ENCODE measurements at regions not wholly inside any gene's neighbourhood (a gene's known extent, or its start where the extent isn't known, plus 50 kb on each side); places are given as distances from the start of the nearest gene placed in this dataset.

DNA sequence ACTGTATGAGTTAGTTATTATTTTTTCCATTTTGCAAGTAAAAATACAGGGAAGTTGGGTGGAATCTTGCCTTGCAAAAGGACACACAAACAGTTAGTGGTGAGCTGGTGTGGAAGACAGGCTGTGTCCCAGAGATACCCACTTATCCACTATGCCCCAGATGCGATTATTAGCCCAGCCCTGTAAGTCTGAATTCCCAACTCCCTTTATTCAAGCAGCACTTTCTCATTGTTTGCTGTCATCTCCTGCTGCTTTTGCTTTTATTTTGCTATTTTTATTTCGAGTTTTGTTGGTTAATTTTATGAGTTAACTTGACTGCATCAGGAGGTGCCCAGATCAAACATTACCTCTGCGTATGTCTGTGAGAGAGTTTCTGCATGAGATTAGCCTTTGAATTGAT is 239.4 kb downstream of the DOK5 start:
- TF ChIP-seq, protein P1, sequence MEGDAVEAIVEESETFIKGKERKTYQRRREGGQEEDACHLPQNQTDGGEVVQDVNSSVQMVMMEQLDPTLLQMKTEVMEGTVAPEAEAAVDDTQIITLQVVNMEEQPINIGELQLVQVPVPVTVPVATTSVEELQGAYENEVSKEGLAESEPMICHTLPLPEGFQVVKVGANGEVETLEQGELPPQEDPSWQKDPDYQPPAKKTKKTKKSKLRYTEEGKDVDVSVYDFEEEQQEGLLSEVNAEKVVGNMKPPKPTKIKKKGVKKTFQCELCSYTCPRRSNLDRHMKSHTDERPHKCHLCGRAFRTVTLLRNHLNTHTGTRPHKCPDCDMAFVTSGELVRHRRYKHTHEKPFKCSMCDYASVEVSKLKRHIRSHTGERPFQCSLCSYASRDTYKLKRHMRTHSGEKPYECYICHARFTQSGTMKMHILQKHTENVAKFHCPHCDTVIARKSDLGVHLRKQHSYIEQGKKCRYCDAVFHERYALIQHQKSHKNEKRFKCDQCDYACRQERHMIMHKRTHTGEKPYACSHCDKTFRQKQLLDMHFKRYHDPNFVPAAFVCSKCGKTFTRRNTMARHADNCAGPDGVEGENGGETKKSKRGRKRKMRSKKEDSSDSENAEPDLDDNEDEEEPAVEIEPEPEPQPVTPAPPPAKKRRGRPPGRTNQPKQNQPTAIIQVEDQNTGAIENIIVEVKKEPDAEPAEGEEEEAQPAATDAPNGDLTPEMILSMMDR (IDR thresholded peaks at IDR 0.05) = no peak
- no peak for TF ChIP-seq POLR2A (IDR thresholded peaks at IDR 0.05)
